HT1080 (cell line): ENCODE measurements at regions not wholly inside any gene's neighbourhood (a gene's known extent, or its start where the extent isn't known, plus 50 kb on each side); places are given as distances from the start of the nearest gene placed in this dataset. TPM values are rescaled to one million over a fixed set of nuclear protein-coding genes. Genes with fewer than 3 reads are reported as not detected.
A peak's percentile ranks its signal among the peaks of the same experiment; 100 is the strongest.
"Not testable (repeated sequence)": the region's sequence is repeated elsewhere in the genome, so short reads cannot be mapped to it uniquely, and the experiment has no call there.

Source experiments
- DNase-seq: peaks from one replicate; pipeline ENCODE4 v3.0.0-alpha.2; 2015; ENCODE audit warnings: low read depth
- small RNA-seq: library from RNA; depleted of rRNA; stranded (forward); fragments of <200 nt; gene quantifications from one replicate; pipeline ENCODE3, GENCODE V24; 2014

DNA sequence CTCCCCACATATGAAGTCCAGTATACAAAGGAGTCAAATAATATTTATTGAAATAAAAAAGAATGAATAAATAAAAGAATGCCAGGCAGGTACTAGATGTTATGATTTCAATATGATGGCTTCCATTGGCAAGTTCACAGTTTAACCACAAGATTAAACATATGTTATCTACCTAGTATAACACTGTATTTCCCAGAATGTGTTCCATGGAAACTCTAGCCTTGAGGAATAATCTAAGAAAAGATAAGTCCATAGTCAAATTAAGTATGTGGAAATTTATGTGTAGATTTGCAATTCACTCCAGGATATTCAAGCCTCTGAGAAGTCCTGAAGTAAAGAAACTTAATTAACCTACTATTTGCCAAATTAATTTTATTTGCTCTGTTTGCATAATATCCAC is 71.1 kb upstream of the FMNL2 start:
- DNase-seq = no peak

GRCh38 chr2:152273732-152274260 is 61.2 kb upstream of the FMNL2 start:
- not testable (repeated sequence) for DNase-seq

GRCh38 chr2:152277896-152278295 is 57.1 kb upstream of the FMNL2 start:
- not testable (repeated sequence) for DNase-seq

GRCh38 chr2:152278526-152278925 is 56.4 kb upstream of the FMNL2 start:
- DNase-seq = no peak

GRCh38 chr2:152279367-152279766 is 55.6 kb upstream of the FMNL2 start:
- not testable (repeated sequence) for DNase-seq

DNA sequence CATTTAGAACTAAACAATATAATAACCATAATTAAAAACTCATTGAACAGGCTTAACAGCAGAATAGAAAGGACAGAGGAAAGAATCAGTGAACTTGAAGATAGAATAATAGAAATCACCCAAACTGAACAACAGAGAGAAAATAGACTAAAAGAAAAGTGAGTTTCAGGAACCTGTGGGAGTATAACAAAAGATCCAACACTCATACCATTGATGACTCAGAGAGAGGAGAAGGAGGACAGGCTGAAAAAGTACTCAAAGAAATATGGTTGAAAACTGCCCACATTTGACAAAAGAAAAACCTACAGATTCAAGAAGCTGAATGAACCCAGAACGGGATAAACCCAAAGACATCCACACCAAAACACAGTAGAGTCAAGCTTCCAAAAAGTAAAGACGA is 54.2 kb upstream of the FMNL2 start:
- DNase-seq = peak; percentile 23

GRCh38 chr2:152283392-152283791 is 51.6 kb upstream of the FMNL2 start:
- no peak for DNase-seq

- DNase-seq = peak; percentile 48
Measured at GRCh38 chr2:152284398-152284797, 50.6 kb upstream of the FMNL2 start.

Small RNAs in the stretch of these regions (small RNA-seq; reads per million reads assigned to genes)
- gene RF00019 = not detected
